ENCODE measurements at regions not wholly inside any gene's neighbourhood (a gene's known extent, or its start where the extent isn't known, plus 50 kb on each side); places are given as distances from the start of the nearest gene placed in this dataset.
A peak's percentile ranks its signal among the peaks of the same experiment; 100 is the strongest.

DNA sequence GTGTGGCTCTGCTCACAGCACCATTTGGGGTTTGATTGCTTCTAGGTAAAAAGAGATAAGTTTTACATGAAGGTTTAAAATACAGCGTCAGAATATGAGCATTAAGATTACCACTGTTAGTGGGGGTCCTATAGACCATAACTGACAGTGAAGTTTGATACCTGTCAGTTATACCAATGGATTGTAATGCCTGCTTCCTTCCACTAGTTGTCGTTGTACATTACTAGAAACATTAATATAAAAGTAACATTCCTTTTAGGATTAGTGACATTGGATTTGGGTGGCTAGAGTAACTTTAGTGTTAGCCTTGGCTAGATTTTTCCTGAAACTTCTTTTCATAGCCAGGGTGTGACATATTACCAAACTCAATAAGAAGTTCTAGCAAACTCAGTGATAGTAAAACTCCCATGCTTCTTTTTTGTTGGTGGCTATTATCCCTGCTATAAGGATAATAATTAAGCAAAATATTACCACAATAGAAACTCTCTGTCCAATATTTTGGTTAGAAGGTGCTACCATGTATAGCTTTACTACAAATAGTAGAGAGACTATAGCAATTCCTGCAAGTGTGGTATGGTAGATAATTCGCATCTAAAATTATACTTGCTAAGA, 57.1 kb downstream of the FAM181B start:
- no peak overlapping the region for H3K4me3 ChIP-seq (ENCODE audit: insufficient read length, low read depth)
- TF ChIP-seq SUZ12 (IDR thresholded peaks at IDR 0.05; ENCODE audit: extremely low read depth, insufficient read depth, insufficient read length) = no peak
- TF ChIP-seq YY1 (IDR thresholded peaks at IDR 0.05; ENCODE audit: insufficient read depth, insufficient read length) = no peak
- no peak for TF ChIP-seq ZNF274 (IDR thresholded peaks at IDR 0.05; ENCODE audit: low read depth, low read length)
- H3K9me3 ChIP-seq (ENCODE audit: insufficient read depth, low read length) = 0 out of 2 replicates have a peak, but pooled peaks cover 11% of the 10 kb centered on the region
- H3K9ac ChIP-seq (ENCODE audit: insufficient read length, low read depth) = no peak overlapping the region
- H3K36me3 ChIP-seq (ENCODE audit: insufficient read depth, insufficient read length, low read length) = no peaks in the 10 kb centered on the region
- no peaks in the 10 kb centered on the region for H3K4me1 ChIP-seq (ENCODE audit: insufficient read depth, insufficient read length)
- DNase-seq (ENCODE audit: low read depth, low spot score) = no peak
- no peaks in the 10 kb centered on the region for H3K27me3 ChIP-seq (ENCODE audit: insufficient read depth, insufficient read length)

DNA sequence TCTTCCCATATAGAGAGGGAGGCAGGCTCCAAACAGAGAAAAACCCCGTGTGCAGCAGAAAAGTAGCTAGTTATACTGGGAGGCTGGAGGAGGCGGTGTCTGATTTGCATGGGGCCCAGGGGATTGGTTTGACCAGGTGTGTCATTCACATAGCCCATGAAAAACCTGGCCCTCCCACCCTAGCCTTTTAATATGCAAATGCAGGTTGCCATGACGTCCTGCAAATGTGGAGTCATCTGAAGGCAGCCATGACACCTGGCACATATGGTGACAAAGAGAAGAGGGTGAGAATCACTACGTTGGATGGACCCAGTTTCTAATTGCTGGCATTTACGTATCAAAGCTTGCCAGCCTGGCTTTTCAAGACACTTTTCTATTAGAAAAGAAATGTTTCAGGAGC, 57.8 kb downstream of the FAM181B start:
- DNase-seq (ENCODE audit: low read depth, low spot score) = peak; percentile 58
- H3K4me1 ChIP-seq (ENCODE audit: insufficient read depth, insufficient read length) = no peaks in the 10 kb centered on the region
- no peaks in the 10 kb centered on the region for H3K36me3 ChIP-seq (ENCODE audit: insufficient read depth, insufficient read length, low read length)
- no peak for TF ChIP-seq SUZ12 (IDR thresholded peaks at IDR 0.05; ENCODE audit: extremely low read depth, insufficient read depth, insufficient read length)
- TF ChIP-seq ZNF274 (IDR thresholded peaks at IDR 0.05; ENCODE audit: low read depth, low read length) = no peak
- no peak for TF ChIP-seq YY1 (IDR thresholded peaks at IDR 0.05; ENCODE audit: insufficient read depth, insufficient read length)
- no peak overlapping the region for H3K9ac ChIP-seq (ENCODE audit: insufficient read length, low read depth)
- H3K4me3 ChIP-seq (ENCODE audit: insufficient read length, low read depth) = no peak overlapping the region
- H3K27me3 ChIP-seq (ENCODE audit: insufficient read depth, insufficient read length) = no peaks in the 10 kb centered on the region
- H3K9me3 ChIP-seq (ENCODE audit: insufficient read depth, low read length) = 0 out of 2 replicates have a peak, but pooled peaks cover 3% of the 10 kb centered on the region

DNA sequence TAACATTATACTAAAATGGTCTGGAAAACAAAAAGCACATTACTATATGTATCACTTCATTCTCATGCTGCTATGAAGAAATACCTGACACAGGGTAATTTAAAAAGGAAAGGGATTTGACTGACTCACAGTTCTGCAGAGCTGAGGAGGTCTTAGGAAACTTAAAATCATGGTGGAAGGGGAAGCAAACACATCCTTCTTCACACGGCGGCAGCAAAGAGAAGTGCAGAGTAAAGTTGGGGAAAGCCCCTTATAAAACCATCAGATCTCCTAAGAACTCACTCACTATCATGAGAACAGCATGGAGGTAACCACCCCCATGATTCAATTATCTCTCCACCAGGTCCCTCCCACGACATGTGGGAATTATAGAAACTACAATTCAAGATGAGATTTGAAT, 60.0 kb downstream of the FAM181B start:
- no peaks in the 10 kb centered on the region for H3K9me3 ChIP-seq (ENCODE audit: insufficient read depth, low read length)
- no peak for DNase-seq (ENCODE audit: low read depth, low spot score)
- no peaks in the 10 kb centered on the region for H3K27me3 ChIP-seq (ENCODE audit: insufficient read depth, insufficient read length)
- H3K4me1 ChIP-seq (ENCODE audit: insufficient read depth, insufficient read length) = no peaks in the 10 kb centered on the region
- H3K9ac ChIP-seq (ENCODE audit: insufficient read length, low read depth) = no peak overlapping the region
- no peak overlapping the region for H3K4me3 ChIP-seq (ENCODE audit: insufficient read length, low read depth)
- H3K36me3 ChIP-seq (ENCODE audit: insufficient read depth, insufficient read length, low read length) = no peaks in the 10 kb centered on the region
- TF ChIP-seq SUZ12 (IDR thresholded peaks at IDR 0.05; ENCODE audit: extremely low read depth, insufficient read depth, insufficient read length) = no peak
- TF ChIP-seq ZNF274 (IDR thresholded peaks at IDR 0.05; ENCODE audit: low read depth, low read length) = no peak
- TF ChIP-seq YY1 (IDR thresholded peaks at IDR 0.05; ENCODE audit: insufficient read depth, insufficient read length) = no peak

DNA sequence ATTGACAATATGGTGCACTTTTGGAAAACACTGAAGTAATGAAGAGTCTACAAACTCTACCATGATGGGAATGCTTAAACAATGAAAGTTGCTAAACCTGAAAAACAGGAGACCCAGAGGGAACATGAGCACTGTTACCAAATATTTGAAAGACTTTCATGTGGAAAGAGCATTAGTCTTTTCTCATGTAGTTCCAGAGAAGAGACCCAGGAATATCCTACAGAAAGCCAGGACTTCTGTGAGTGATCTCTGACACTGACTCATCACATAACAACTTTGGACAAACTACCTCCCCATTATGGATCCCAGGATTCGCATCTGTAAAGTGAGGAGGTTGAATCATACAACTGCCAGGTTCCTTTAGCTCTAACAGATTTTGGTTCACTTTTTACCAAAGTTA, 62.2 kb downstream of the FAM181B start:
- Histone ChIP-seq H3K4me3 (ENCODE audit: insufficient read length, low read depth) (no peak overlapping the region), H3K9me3 (ENCODE audit: insufficient read depth, low read length) (no peaks in the 10 kb centered on the region), H3K4me1 (ENCODE audit: insufficient read depth, insufficient read length) (no peaks in the 10 kb centered on the region), H3K27me3 (ENCODE audit: insufficient read depth, insufficient read length) (no peaks in the 10 kb centered on the region), H3K9ac (ENCODE audit: insufficient read length, low read depth) (no peak overlapping the region), H3K36me3 (ENCODE audit: insufficient read depth, insufficient read length, low read length) (no peaks in the 10 kb centered on the region)
- DNase-seq (ENCODE audit: low read depth, low spot score) = no peak
- TF ChIP-seq SUZ12 (IDR thresholded peaks at IDR 0.05; ENCODE audit: extremely low read depth, insufficient read depth, insufficient read length) = no peak
- no peak for TF ChIP-seq YY1 (IDR thresholded peaks at IDR 0.05; ENCODE audit: insufficient read depth, insufficient read length)

DNA sequence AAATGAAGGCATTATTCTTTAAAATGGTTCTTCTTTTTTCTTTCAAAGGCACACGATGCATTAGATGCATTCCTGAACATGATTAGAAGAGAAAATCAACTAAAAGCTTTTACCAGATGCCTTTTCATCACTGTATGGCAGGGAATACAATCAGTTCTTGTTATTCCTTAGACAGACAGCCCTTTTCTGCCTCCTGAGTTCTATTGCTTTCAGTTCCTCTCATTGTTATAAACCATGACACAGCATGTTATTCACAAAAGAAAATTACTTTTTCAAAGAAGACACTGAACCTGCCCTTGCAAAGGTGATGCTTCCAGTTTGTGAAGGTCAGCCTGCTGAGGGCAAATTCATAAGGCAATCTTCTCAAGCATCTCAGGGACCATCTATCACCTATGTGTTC, 70.1 kb downstream of the FAM181B start:
- no peak for DNase-seq (ENCODE audit: low read depth, low spot score)
- Histone ChIP-seq H3K9me3 (ENCODE audit: insufficient read depth, low read length) (no peaks in the 10 kb centered on the region), H3K9ac (ENCODE audit: insufficient read length, low read depth) (no peak overlapping the region), H3K4me3 (ENCODE audit: insufficient read length, low read depth) (no peak overlapping the region), H3K4me1 (ENCODE audit: insufficient read depth, insufficient read length) (no peaks in the 10 kb centered on the region), H3K27me3 (ENCODE audit: insufficient read depth, insufficient read length) (no peaks in the 10 kb centered on the region), H3K36me3 (ENCODE audit: insufficient read depth, insufficient read length, low read length) (no peaks in the 10 kb centered on the region)
- TF ChIP-seq YY1 (IDR thresholded peaks at IDR 0.05; ENCODE audit: insufficient read depth, insufficient read length) (no peak), SUZ12 (IDR thresholded peaks at IDR 0.05; ENCODE audit: extremely low read depth, insufficient read depth, insufficient read length) (no peak), ZNF274 (IDR thresholded peaks at IDR 0.05; ENCODE audit: low read depth, low read length) (no peak)

DNA sequence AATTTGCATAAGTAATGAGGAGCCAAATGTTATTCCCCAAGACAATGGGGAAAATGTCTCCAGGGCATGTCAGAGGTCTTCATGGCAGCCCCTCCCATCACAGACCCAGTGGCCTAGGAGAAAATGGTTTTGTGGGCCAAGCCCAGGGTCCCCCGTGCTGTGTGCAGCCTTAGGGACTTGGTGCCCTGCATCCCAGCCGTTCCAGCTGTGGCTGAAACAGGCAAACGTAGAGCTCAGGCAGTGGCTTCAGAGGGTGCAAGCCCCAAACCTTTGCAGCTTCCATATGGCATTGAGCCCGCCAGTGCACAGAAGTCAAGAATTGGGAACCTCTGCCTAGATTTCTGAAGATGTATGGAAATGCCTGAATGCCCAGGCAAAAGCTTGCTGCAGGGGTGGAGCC, 79.9 kb downstream of the FAM181B start:
- no peaks in the 10 kb centered on the region for H3K9me3 ChIP-seq (ENCODE audit: insufficient read depth, low read length)
- H3K27me3 ChIP-seq (ENCODE audit: insufficient read depth, insufficient read length) = no peaks in the 10 kb centered on the region
- H3K4me1 ChIP-seq (ENCODE audit: insufficient read depth, insufficient read length) = peaks cover 3% of the 10 kb centered on the region
- no peak overlapping the region for H3K9ac ChIP-seq (ENCODE audit: insufficient read length, low read depth)
- no peaks in the 10 kb centered on the region for H3K36me3 ChIP-seq (ENCODE audit: insufficient read depth, insufficient read length, low read length)
- no peak for DNase-seq (ENCODE audit: low read depth, low spot score)
- no peak overlapping the region for H3K4me3 ChIP-seq (ENCODE audit: insufficient read length, low read depth)
- TF ChIP-seq ZNF274 (IDR thresholded peaks at IDR 0.05; ENCODE audit: low read depth, low read length) (no peak), SUZ12 (IDR thresholded peaks at IDR 0.05; ENCODE audit: extremely low read depth, insufficient read depth, insufficient read length) (no peak), YY1 (IDR thresholded peaks at IDR 0.05; ENCODE audit: insufficient read depth, insufficient read length) (no peak)

DNA sequence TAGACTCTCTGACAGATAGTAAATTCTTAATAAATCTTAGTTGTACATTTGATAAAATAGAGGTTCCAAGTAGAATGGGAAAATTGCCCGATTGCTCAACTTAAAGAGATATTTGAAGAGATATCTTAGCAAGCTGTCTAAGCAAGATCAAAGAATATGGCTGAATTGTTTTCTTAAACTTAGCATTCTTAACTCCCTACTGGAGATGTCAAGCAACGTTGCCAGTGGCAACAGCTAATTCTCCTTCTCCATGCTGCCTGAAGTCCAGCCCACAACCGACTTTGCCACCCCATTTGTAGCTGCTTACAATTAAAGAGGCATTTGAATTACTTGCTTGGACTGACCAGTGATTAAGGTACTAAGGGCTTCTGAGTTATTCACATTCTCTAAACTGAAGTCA, 94.4 kb downstream of the FAM181B start:
- no peak for TF ChIP-seq ZNF274 (IDR thresholded peaks at IDR 0.05; ENCODE audit: low read depth, low read length)
- H3K27me3 ChIP-seq (ENCODE audit: insufficient read depth, insufficient read length) = no peaks in the 10 kb centered on the region
- no peak overlapping the region for H3K9ac ChIP-seq (ENCODE audit: insufficient read length, low read depth)
- no peaks in the 10 kb centered on the region for H3K4me1 ChIP-seq (ENCODE audit: insufficient read depth, insufficient read length)
- H3K9me3 ChIP-seq (ENCODE audit: insufficient read depth, low read length) = no peaks in the 10 kb centered on the region
- no peak for DNase-seq (ENCODE audit: low read depth, low spot score)
- H3K36me3 ChIP-seq (ENCODE audit: insufficient read depth, insufficient read length, low read length) = no peaks in the 10 kb centered on the region
- no peak overlapping the region for H3K4me3 ChIP-seq (ENCODE audit: insufficient read length, low read depth)
